Adrenal gland (tissue), 9 donors: ENCODE measurements at regions not wholly inside any gene's neighbourhood (a gene's known extent, or its start where the extent isn't known, plus 50 kb on each side); places are given as distances from the start of the nearest gene placed in this dataset.

ENCODE experiments used
- DNase-seq, 7 donors: peaks; one replicate each; pipeline ENCODE4 v3.0.0-alpha.2; 2019 to 2020
- H3K27ac ChIP-seq, 5 donors: fragments of 200-600 bp; sonication (generic) in 4 of 5; 1 replicate in 3 of 5; 2 replicates in 2 of 5; pipeline versions ENCODE4 v1.5.1 to v1.8.0; 2016 to 2020; ENCODE audit warnings: mild to moderate bottlenecking in 1 of 5
- H3K27me3 ChIP-seq: fragments of 200-600 bp; 2 replicates; pipeline ENCODE4 v1.8.0; 2021
- H3K36me3 ChIP-seq, 2 donors: fragments of 200-600 bp; replicated peaks in 1 of 2; 1 replicate in 1 of 2; 2 replicates in 1 of 2; pipeline versions ENCODE4 v1.5.1 to v1.8.0; 2018 to 2022
- H3K4me1 ChIP-seq, 2 donors: fragments of 200-600 bp; replicated peaks in 1 of 2; 1 replicate in 1 of 2; 2 replicates in 1 of 2; pipeline versions ENCODE4 v1.5.1 to v1.8.0; 2018 to 2021
- H3K4me3 ChIP-seq, 4 donors: fragments of 200-600 bp; sonication (generic) in 3 of 4; one replicate each; pipeline ENCODE4 v1.5.1; 2016 to 2018
- H3K9me3 ChIP-seq, 3 donors: fragments of 200-600 bp; sonication (generic) in 1 of 3; replicated peaks in 1 of 3; 1 replicate in 2 of 3; 2 replicates in 1 of 3; pipeline versions ENCODE4 v1.5.1 to v1.8.0; 2016 to 2021
- POLR2A ChIP-seq, 2 donors: fragments of 450-650 bp; IDR thresholded peaks; one replicate each; pipeline ENCODE4 v1.6.1; 2017; ENCODE audit warnings: antibody characterized with exemption in 2 of 2, mild to moderate bottlenecking in 2 of 2, moderate library complexity in 1 of 2
- WGBS, 4 donors: extraction: QIAGEN DNeasy Blood & Tissue Kit in 2 of 4; methylation state at CpG; one replicate each; pipeline versions ENCODE4 v1.1.5 to v1.1.7; 2013 to 2017; 5-methylcytosine and 5-hydroxymethylcytosine counted together
- intact Hi-C, 2 donors: fragments of 100-400 bp; cut with DNase I; formaldehyde crosslinking; loops; one replicate each; pipeline versions ENCODE4 v1.14.1 to v1.15.0; 2022 to 2023
- TF ChIP-seq, protein P1 (sequence below), 6 experiments: fragments of 450-650 bp in 4 of 6; fragments of 200-600 bp in 2 of 6; sonication (generic) in 1 of 6; IDR thresholded peaks; 1 replicate in 5 of 6; 2 replicates in 1 of 6; pipeline versions ENCODE4 v1.5.1 to v1.8.0; 2016 to 2021; ENCODE audit warnings: antibody characterized with exemption in 6 of 6, mild to moderate bottlenecking in 2 of 6, moderate library complexity in 1 of 6
- donor health status: healthy with polysubstance abuse.
- donor health status: Bipolar disorder and iron deficiency.
- donor health status: DM: yes; HTN: yes; CAD: no.
- donor health status: DM: no; HTN: no; CAD: no.
- donor health status: DM: no; HTN: no; CAD: no.

DNA sequence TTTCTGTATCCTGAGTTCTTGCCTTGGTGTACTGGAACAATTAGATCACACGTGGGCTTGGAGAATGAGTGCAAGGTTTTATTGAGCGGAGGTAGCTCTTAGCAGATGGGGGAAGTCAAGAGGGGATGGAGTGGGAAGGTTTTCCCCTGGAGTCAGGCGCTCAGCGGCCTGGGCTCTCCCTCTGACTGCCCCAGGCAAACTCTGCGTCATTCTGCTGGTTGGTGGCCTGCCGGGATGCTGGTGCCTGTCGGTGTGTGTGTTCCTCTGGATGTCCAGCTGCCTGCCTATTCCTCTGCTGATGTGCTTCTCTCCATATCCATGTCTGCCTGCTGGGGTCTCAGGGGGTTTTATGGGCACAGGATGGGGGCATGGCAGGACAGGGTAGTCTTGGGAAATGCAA, 111.0 kb downstream of the TRIB2 start:
- Histone ChIP-seq H3K27me3 (no peaks in the 10 kb centered on the region), H3K27ac (no peak overlapping the region), H3K36me3 (no peaks in the 10 kb centered on the region), H3K4me1 (no peaks in the 10 kb centered on the region), H3K9me3 (no peaks in the 10 kb centered on the region), H3K4me3 (no peak overlapping the region)
- 90 to 97% (median 93%) methylated on average over 7 of the region's 7 CpGs for WGBS, 4 donors
- TF ChIP-seq, protein P1, sequence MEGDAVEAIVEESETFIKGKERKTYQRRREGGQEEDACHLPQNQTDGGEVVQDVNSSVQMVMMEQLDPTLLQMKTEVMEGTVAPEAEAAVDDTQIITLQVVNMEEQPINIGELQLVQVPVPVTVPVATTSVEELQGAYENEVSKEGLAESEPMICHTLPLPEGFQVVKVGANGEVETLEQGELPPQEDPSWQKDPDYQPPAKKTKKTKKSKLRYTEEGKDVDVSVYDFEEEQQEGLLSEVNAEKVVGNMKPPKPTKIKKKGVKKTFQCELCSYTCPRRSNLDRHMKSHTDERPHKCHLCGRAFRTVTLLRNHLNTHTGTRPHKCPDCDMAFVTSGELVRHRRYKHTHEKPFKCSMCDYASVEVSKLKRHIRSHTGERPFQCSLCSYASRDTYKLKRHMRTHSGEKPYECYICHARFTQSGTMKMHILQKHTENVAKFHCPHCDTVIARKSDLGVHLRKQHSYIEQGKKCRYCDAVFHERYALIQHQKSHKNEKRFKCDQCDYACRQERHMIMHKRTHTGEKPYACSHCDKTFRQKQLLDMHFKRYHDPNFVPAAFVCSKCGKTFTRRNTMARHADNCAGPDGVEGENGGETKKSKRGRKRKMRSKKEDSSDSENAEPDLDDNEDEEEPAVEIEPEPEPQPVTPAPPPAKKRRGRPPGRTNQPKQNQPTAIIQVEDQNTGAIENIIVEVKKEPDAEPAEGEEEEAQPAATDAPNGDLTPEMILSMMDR (IDR thresholded peaks at IDR 0.05): no peak
- TF ChIP-seq POLR2A (IDR thresholded peaks at IDR 0.05): no peak
- intact Hi-C loops: loop anchor here in 1 of 2 donors (10.0 kb wide), 1 partner anchor 87 kb away; no protein-coding TSS in a partner anchor
- no peak for DNase-seq

DNA sequence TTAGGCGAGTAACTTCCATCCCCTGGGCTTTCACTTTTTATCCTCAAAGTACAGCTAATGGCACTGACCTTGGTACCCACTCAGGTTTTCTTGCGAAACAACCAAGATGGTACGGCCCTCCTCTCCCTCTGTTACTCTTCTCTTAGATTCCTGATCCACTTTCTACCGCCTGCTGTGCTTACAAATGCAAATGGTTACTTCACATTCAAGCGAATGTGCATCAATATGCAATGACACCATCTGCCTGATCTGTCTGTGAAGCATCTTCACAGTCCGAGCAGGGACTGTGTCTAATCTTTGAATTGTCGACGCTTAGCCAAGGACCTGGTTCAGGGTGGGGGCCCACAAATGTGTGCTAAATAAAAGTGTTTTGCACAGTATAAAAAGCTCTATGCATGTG, 112.2 kb downstream of the TRIB2 start:
- Histone ChIP-seq H3K9me3 (no peaks in the 10 kb centered on the region), H3K36me3 (no peaks in the 10 kb centered on the region), H3K27me3 (no peaks in the 10 kb centered on the region), H3K4me3 (no peak overlapping the region), H3K4me1 (no peaks in the 10 kb centered on the region), H3K27ac (no peak overlapping the region)
- TF ChIP-seq POLR2A (IDR thresholded peaks at IDR 0.05): no peak
- TF ChIP-seq, protein P1 (IDR thresholded peaks at IDR 0.05): no peak
- intact Hi-C loops: loop anchor here in 1 of 2 donors (10.0 kb wide), 1 partner anchor 86 kb away; no protein-coding TSS in a partner anchor
- no peak for DNase-seq
- WGBS, 4 donors: 93 to 96% (median 94%) methylated on average over 8 of the region's 8 CpGs

DNA sequence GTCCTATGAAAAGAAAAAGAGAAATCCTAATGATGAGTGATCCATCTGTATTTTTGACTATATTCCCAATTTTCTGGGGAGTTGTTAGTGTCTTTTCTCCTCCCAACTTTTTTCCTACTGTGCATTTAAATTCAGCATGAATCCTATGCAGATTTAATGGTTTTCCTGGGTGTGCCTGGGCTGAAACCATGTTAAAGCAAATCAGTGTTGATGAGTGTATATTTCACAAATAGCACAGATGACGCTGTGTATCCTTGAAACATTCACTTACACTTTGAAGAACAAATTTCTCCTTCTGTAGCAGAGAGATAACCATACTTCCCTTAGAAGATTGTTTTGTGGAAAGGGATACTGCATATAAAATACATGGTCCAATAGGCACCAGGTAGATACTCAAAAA, 114.3 kb downstream of the TRIB2 start:
- Histone ChIP-seq H3K36me3 (no peaks in the 10 kb centered on the region), H3K9me3 (no peaks in the 10 kb centered on the region), H3K4me1 (no peaks in the 10 kb centered on the region), H3K27me3 (no peaks in the 10 kb centered on the region), H3K4me3 (no peak overlapping the region), H3K27ac (no peak overlapping the region)
- intact Hi-C loops: no loop called here
- no peak for DNase-seq
- 58 to 88% (median 70%) methylated on average over 1 of the region's 1 CpG for WGBS, 4 donors
- no peak for TF ChIP-seq POLR2A (IDR thresholded peaks at IDR 0.05)
- TF ChIP-seq, protein P1 (IDR thresholded peaks at IDR 0.05): no peak

DNA sequence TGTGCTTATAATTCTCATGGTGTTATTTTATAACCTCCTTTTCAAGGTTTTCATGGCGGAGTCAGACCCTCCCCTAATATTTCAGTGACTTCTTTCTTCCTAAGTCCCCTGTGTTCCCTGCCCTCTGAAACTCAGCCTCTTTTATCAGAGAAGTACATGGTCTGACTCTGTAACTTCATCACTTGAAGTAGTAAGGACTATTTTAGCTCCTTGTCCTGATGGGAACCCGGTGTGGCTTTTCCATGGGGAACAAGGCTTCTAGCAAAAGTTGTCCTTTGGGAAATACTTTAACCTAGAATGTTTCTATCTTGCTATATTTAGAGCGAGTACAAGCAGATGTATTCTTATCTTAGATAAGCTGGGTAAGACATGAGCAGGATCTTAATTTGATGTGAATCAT, 117.5 kb downstream of the TRIB2 start:
- DNase-seq: no peak
- no peak overlapping the region for H3K27ac ChIP-seq
- no peaks in the 10 kb centered on the region for H3K4me1 ChIP-seq
- H3K27me3 ChIP-seq: no peaks in the 10 kb centered on the region
- intact Hi-C loops: no loop called here
- H3K9me3 ChIP-seq: no peaks in the 10 kb centered on the region
- no peak overlapping the region for H3K4me3 ChIP-seq
- TF ChIP-seq, protein P1 (IDR thresholded peaks at IDR 0.05): no peak
- no peak for TF ChIP-seq POLR2A (IDR thresholded peaks at IDR 0.05)
- WGBS, 4 donors: 64 to 79% (median 78%) methylated on average over 3 of the region's 3 CpGs
- H3K36me3 ChIP-seq: no peaks in the 10 kb centered on the region
